ENCODE measurements at regions not wholly inside any gene's neighbourhood (a gene's known extent, or its start where the extent isn't known, plus 50 kb on each side); places are given as distances from the start of the nearest gene placed in this dataset.

- TF ChIP-seq CTCF (conservative IDR thresholded peaks at IDR 0.05; ENCODE audit: low read depth, low read length) (no peak), EZH2phosphoT487 (IDR thresholded peaks at IDR 0.05; ENCODE audit: borderline replicate concordance, low read length) (no peak)
Observed at GRCh38 chr15:47409038-47409437, 308.3 kb upstream of the SEMA6D start.

Data from PC-3 (cell line).